CD4-positive, CD25-positive, alpha-beta regulatory T cell (primary cell): ENCODE measurements at regions not wholly inside any gene's neighbourhood (a gene's known extent, or its start where the extent isn't known, plus 50 kb on each side); places are given as distances from the start of the nearest gene placed in this dataset.

ENCODE experiments used
- ATAC-seq, 2 donors: fragments of 150-1000 bp; cut with Tn5 transposase; one replicate each; pipeline ENCODE4 v1.10.0; 2021; ENCODE audit warnings: low read depth in 2 of 2, moderate number of reproducible peaks in 2 of 2, moderate library complexity in 1 of 2
- DNase-seq, 3 donors: peaks; one replicate each; pipeline versions ENCODE4 v3.0.0 to v3.0.0-alpha.2; 2012 to 2022; ENCODE audit warnings: mixed read lengths in 1 of 3
- H3K27ac ChIP-seq: one replicate; pipeline ENCODE4 v1.7.0; 2013; ENCODE audit warnings: mild to moderate bottlenecking, low read length; ENCODE audit not compliant: insufficient read depth, poor library complexity, severe bottlenecking
- H3K27me3 ChIP-seq: one replicate; pipeline ENCODE4 v1.7.0; 2013; ENCODE audit warnings: low read length; ENCODE audit not compliant: control insufficient read depth, insufficient read depth
- H3K36me3 ChIP-seq: one replicate; pipeline ENCODE4 v1.7.0; 2013; ENCODE audit warnings: mild to moderate bottlenecking, low read length, moderate library complexity; ENCODE audit not compliant: control insufficient read depth, insufficient read depth
- H3K4me1 ChIP-seq: 2 replicates; pipeline ENCODE4 v1.7.0; 2013; ENCODE audit warnings: mild to moderate bottlenecking, low read length; ENCODE audit not compliant: insufficient read depth, control insufficient read depth, poor library complexity, severe bottlenecking
- H3K4me3 ChIP-seq: one replicate; pipeline ENCODE4 v1.7.0; 2013; ENCODE audit warnings: low read depth, mild to moderate bottlenecking, low read length, moderate library complexity
- H3K9me3 ChIP-seq, 2 experiments: 1 replicate in 1 of 2; 2 replicates in 1 of 2; pipeline ENCODE4 v1.7.0; 2013; ENCODE audit warnings: low read length in 2 of 2, mild to moderate bottlenecking in 1 of 2, moderate library complexity in 1 of 2; ENCODE audit not compliant: control insufficient read depth in 2 of 2
- H3K27ac Mint-ChIP-seq, 3 donors: one replicate each; pipeline ENCODE4 v1.8.0; 2020 to 2022; ENCODE audit warnings: mild to moderate bottlenecking in 3 of 3, mixed read lengths in 3 of 3, moderate library complexity in 2 of 3
- H3K27me3 Mint-ChIP-seq: one replicate; pipeline ENCODE4 v1.8.0; 2022; ENCODE audit warnings: mild to moderate bottlenecking, mixed read lengths
- H3K36me3 Mint-ChIP-seq: one replicate; pipeline ENCODE4 v1.8.0; 2020; ENCODE audit warnings: mixed read lengths
- H3K4me1 Mint-ChIP-seq, 4 donors: one replicate each; pipeline ENCODE4 v1.8.0; 2020 to 2022; ENCODE audit warnings: mixed read lengths in 4 of 4, mild to moderate bottlenecking in 1 of 4
- H3K4me3 Mint-ChIP-seq, 4 donors: one replicate each; pipeline ENCODE4 v1.8.0; 2020 to 2022; ENCODE audit warnings: mild to moderate bottlenecking in 4 of 4, mixed read lengths in 4 of 4, moderate library complexity in 3 of 4
- H3K9me3 Mint-ChIP-seq, 7 donors: one replicate each; pipeline ENCODE4 v1.8.0; 2020 to 2022; ENCODE audit warnings: mixed read lengths in 7 of 7, mild to moderate bottlenecking in 3 of 7, moderate library complexity in 2 of 7

GRCh38 chr9:38160613-38161215 lies 91.7 kb upstream of the SHB start:
- Histone ChIP-seq H3K27ac (no peak overlapping the region), H3K4me3 (no peak overlapping the region), H3K27me3 (no peaks in the 10 kb centered on the region), H3K4me1 (no peaks in the 10 kb centered on the region), H3K9me3 (no peaks in the 10 kb centered on the region), H3K36me3 (no peaks in the 10 kb centered on the region)
- no peak overlapping the region for H3K4me3 Mint-ChIP-seq
- peak; percentile 14 to 56 (median 31) for DNase-seq
- no peak for ATAC-seq
- no peaks in the 10 kb centered on the region for H3K36me3 Mint-ChIP-seq
- H3K27ac Mint-ChIP-seq: no peak overlapping the region
- H3K27me3 Mint-ChIP-seq: no peaks in the 10 kb centered on the region
- H3K4me1 Mint-ChIP-seq: peaks cover 0 to 2% (median 0%) of the 10 kb centered on the region in 4 donors
- no peaks in the 10 kb centered on the region for H3K9me3 Mint-ChIP-seq

GRCh38 chr9:38159599-38159998 lies 90.6 kb upstream of the SHB start:
- no peak overlapping the region for H3K27ac ChIP-seq
- no peaks in the 10 kb centered on the region for H3K27me3 Mint-ChIP-seq
- no peaks in the 10 kb centered on the region for H3K9me3 ChIP-seq
- ATAC-seq (no peak), DNase-seq (no peak)
- no peaks in the 10 kb centered on the region for H3K36me3 ChIP-seq
- H3K4me3 ChIP-seq: no peak overlapping the region
- H3K4me1 ChIP-seq: no peaks in the 10 kb centered on the region
- H3K27ac Mint-ChIP-seq: no peak overlapping the region
- peaks cover 0 to 2% (median 0%) of the 10 kb centered on the region in 4 donors for H3K4me1 Mint-ChIP-seq
- no peaks in the 10 kb centered on the region for H3K9me3 Mint-ChIP-seq
- H3K27me3 ChIP-seq: no peaks in the 10 kb centered on the region
- H3K4me3 Mint-ChIP-seq: no peak overlapping the region
- H3K36me3 Mint-ChIP-seq: no peaks in the 10 kb centered on the region

DNA sequence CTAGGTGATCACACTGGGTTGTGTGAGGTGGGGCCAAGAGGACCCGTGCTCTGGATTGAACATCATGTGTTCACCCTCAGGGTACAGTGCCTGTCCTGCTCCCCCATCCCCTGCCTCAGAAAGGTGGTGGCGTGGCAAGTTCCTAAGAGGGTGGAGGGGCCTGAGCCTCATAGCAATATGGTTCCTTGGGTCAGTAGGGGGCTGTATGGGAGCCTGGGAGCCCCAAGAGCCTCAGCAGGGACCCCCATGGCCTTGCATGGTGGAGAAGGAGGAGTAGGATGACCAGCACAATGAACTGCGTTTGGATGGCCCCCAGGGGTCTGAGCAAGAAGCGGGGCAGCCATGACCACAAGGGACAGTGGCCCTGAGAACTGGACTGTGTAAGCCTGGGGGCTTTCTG lies 89.6 kb upstream of the SHB start:
- Mint-ChIP-seq H3K4me3 (no peak overlapping the region), H3K4me1 (peaks cover 0 to 2% (median 0%) of the 10 kb centered on the region in 4 donors), H3K9me3 (no peaks in the 10 kb centered on the region), H3K27me3 (no peaks in the 10 kb centered on the region), H3K36me3 (no peaks in the 10 kb centered on the region), H3K27ac (no peak overlapping the region)
- no peaks in the 10 kb centered on the region for H3K27me3 ChIP-seq
- no peak for DNase-seq
- H3K4me3 ChIP-seq: no peak overlapping the region
- H3K4me1 ChIP-seq: no peaks in the 10 kb centered on the region
- H3K27ac ChIP-seq: no peak overlapping the region
- H3K9me3 ChIP-seq: no peaks in the 10 kb centered on the region
- no peak for ATAC-seq
- no peaks in the 10 kb centered on the region for H3K36me3 ChIP-seq

DNA sequence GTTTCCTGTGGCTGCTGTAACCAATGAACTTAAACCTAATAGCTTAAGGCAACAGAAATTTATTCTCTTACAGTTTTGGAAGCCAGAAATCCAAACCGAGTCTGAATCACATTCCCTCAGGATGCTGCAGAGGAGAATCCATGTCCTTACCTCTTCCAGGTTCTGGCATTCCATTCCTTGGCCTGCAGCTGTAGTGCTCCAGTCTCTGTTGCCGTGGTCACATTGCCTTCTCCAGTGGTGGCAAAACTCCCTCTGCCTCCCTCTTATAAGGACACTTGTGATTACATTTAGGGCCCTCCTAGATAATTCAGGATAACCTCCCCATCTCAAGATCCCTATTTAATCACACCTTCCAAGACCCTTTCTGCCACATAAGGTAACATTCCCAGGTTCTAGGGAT lies 88.7 kb upstream of the SHB start:
- Histone ChIP-seq H3K4me3 (no peak overlapping the region), H3K9me3 (no peaks in the 10 kb centered on the region), H3K36me3 (no peaks in the 10 kb centered on the region), H3K27me3 (no peaks in the 10 kb centered on the region), H3K27ac (no peak overlapping the region), H3K4me1 (no peaks in the 10 kb centered on the region)
- Mint-ChIP-seq H3K9me3 (no peaks in the 10 kb centered on the region), H3K4me1 (peaks cover 0 to 2% (median 0%) of the 10 kb centered on the region in 4 donors), H3K27ac (no peak overlapping the region), H3K36me3 (no peaks in the 10 kb centered on the region), H3K27me3 (no peaks in the 10 kb centered on the region), H3K4me3 (no peak overlapping the region)
- DNase-seq (no peak), ATAC-seq (no peak)

DNA sequence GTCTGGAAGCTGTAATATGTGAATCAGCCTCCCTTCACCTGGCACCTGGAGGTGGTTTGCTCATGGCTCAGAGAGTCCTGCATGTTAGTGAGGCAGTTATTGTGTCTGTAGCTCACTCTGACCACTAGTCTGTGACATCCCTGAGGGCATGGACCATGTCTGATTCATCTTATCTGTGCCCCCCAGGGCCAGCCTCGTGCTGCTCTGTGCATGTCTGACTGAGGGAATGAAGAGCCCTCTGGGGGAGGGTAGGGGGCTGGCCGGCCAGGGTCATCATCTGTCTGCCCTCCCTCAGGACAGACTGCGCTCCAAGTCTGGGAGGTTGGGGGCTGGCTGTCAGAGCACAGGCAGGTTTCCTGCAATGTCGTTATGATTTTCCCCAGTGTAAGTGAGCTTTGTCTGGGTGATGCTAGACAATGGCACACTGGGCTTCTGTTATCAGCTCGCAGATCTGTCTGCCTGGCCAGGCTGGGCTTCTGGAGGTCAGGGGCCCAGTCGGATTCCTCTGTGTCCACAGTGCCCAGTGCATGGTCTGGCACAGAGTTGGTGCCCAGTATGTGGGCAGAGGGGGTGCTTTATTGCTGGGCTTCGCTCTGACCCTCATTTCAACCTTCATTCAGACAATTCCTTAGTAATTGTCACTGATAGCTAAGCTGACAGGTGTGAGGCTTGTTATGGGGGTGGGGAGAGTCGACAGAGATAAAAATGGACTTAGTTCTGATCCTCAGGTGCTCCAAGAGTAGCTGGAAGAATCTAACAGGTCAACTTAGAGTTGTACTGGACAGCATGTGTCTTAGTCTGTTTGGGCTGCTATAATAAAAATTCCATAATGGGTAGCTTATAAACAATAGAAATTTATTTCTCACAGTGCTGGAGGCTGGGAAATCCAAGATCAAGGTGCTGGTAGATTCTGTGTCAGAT lies 85.7 kb upstream of the SHB start:
- Mint-ChIP-seq H3K27ac (no peak overlapping the region), H3K27me3 (no peaks in the 10 kb centered on the region), H3K4me3 (no peak overlapping the region), H3K9me3 (no peaks in the 10 kb centered on the region), H3K36me3 (no peaks in the 10 kb centered on the region), H3K4me1 (no peaks in the 10 kb centered on the region)
- H3K4me3 ChIP-seq: no peak overlapping the region
- no peak overlapping the region for H3K27ac ChIP-seq
- H3K4me1 ChIP-seq: no peaks in the 10 kb centered on the region
- no peaks in the 10 kb centered on the region for H3K27me3 ChIP-seq
- H3K9me3 ChIP-seq: no peaks in the 10 kb centered on the region
- DNase-seq (no peak), ATAC-seq (no peak)
- no peaks in the 10 kb centered on the region for H3K36me3 ChIP-seq

- Histone ChIP-seq H3K36me3 (no peaks in the 10 kb centered on the region), H3K4me3 (no peak overlapping the region), H3K9me3 (no peaks in the 10 kb centered on the region), H3K27me3 (no peaks in the 10 kb centered on the region), H3K27ac (no peak overlapping the region), H3K4me1 (no peaks in the 10 kb centered on the region)
- no peaks in the 10 kb centered on the region for H3K27me3 Mint-ChIP-seq
- H3K36me3 Mint-ChIP-seq: no peaks in the 10 kb centered on the region
- H3K4me1 Mint-ChIP-seq: no peaks in the 10 kb centered on the region
- H3K27ac Mint-ChIP-seq: no peak overlapping the region
- ATAC-seq (no peak), DNase-seq (no peak)
- no peak overlapping the region for H3K4me3 Mint-ChIP-seq
- H3K9me3 Mint-ChIP-seq: no peaks in the 10 kb centered on the region
Measured at GRCh38 chr9:38153910-38154291, 84.9 kb upstream of the SHB start.

DNA sequence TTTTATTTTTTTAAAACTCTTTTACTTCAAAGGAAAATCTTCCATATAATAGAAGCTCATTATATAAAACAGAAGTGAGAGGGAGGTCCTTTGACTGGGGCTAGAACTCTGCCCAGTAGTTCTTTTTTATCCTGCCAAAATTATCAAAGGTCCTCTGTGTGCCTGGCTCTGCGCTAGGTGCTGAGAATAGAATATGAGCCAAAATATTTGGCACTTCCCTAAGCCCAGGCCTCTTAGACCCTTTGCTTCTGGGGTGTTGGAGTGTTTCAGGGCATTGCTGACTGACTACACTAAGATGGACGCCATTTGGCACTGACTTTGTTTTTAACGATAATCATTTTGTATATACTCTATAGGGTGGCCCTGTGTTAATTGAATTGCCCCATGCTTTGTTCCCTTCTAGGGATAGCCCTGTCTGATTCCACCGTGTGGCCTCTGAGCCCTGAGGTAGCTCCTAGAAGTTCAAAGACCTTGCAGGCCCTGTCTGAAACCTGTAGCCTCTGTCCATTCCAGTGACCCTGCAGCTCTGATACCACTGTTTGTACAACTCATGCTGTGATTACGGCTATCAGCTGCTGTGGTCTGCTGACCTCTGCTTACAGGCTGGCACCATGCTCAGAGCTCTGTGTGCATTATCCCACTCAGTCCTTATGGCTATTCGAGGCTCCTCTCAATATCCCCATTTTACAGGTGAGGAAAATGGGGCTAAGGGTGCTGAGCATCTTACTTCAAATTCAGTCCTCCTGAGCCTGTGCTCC lies 84.3 kb upstream of the SHB start:
- H3K4me3 ChIP-seq: no peak overlapping the region
- H3K4me1 Mint-ChIP-seq: no peaks in the 10 kb centered on the region

More for the DNA sequence above, 84.3 kb upstream of the SHB start:
- ATAC-seq: no peak
- Mint-ChIP-seq H3K4me3 (no peak overlapping the region), H3K27ac (no peak overlapping the region), H3K9me3 (peaks cover 0 to 2% (median 0%) of the 10 kb centered on the region in 7 donors), H3K36me3 (no peaks in the 10 kb centered on the region), H3K27me3 (no peaks in the 10 kb centered on the region)
- no peaks in the 10 kb centered on the region for H3K4me1 ChIP-seq
- H3K36me3 ChIP-seq: no peaks in the 10 kb centered on the region
- H3K27me3 ChIP-seq: no peaks in the 10 kb centered on the region
- no peaks in the 10 kb centered on the region for H3K9me3 ChIP-seq
- no peak for DNase-seq
- no peak overlapping the region for H3K27ac ChIP-seq
